ENCODE measurements at regions not wholly inside any gene's neighbourhood (a gene's known extent, or its start where the extent isn't known, plus 50 kb on each side); places are given as distances from the start of the nearest gene placed in this dataset.
A peak's percentile ranks its signal among the peaks of the same experiment; 100 is the strongest.

DNA sequence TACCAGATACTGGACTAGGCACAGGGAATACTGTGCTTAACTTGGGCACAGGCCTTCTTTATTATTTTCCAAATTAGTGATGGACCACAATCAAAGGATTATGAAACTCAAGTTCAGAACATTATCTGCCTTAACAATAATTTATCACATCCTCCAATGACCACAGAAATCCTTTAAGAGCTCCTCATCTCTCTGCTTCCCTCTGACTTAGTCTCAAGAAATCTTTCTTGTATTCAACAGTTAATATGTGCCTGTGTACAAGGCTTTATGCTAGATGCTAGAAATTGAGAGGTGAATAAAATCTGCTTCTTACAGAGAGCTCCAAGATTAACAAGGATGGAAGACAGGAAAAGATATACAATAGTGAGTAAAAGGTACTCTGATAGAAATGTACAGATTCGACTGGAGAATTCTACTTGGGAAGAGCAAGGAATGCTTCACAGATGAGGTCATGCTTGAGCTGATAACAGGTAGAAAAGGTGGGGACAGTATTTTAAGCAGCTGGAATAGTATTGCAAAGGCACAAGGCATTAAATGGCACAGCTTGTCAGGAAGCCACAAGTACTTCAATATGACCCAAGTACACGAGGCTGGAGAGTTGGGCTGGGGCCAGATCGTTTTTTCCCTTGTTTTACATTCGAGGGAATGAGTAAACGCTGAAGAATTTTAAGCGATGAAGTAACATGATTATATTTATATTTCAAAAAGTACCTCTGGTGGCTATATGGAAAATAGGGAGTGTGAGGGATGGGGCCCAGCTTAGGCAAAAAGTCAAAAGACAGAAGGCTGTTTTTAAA is 55.1 kb upstream of the ARID2 start:
- DNase-seq = peak; percentile 96

DNA sequence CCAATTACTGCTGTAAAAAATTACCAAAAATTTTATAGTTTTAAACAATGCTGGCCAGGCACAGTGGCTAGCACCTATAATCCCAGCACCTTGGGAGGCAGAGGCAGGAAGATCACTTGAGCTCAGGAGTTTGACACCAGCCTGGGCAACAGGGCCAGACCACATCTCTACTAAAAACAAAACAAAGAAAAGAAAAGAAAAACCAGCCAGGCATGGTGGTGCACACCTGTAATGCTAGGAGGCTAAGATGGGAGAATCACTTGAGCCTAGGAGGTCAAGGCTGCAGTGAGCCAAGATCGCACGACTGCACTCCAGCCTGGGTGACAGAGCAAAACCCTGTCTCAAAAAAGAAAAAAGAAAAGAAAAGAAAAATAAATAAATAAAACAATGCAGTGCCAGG is 54.0 kb upstream of the ARID2 start:
- DNase-seq = no peak
